Keratinocyte (primary cell): ENCODE measurements at regions not wholly inside any gene's neighbourhood (a gene's known extent, or its start where the extent isn't known, plus 50 kb on each side); places are given as distances from the start of the nearest gene placed in this dataset.

Experiments
- DNase-seq: peaks from one replicate; pipeline ENCODE4 v3.0.0-alpha.2; 2011; ENCODE audit warnings: low read depth, missing footprints, low spot score
- FAIRE-seq: peaks from 2 replicates; lab custom pipeline; 2011; peaks lifted over from hg19 to GRCh38; lab: Jason Lieb, UNC
- H2AFZ ChIP-seq: 2 replicates; pipeline ENCODE4 v1.6.0; 2012; ENCODE audit warnings: low read length, control low read depth, inconsistent platforms; ENCODE audit not compliant: control insufficient read depth
- H3K27ac ChIP-seq: 2 replicates; pipeline ENCODE4 v1.5.1; 2011; ENCODE audit warnings: low read length; ENCODE audit not compliant: control insufficient read depth, insufficient read depth
- H3K27me3 ChIP-seq: 3 replicates; pipeline ENCODE4 v1.6.0; 2011; ENCODE audit warnings: low read length; ENCODE audit not compliant: control insufficient read depth, insufficient read depth; ENCODE audit errors: extremely low read depth
- H3K36me3 ChIP-seq, 2 experiments: 2 replicates in 1 of 2; 3 replicates in 1 of 2; pipeline ENCODE4 v1.5.1; 2011; ENCODE audit warnings: low read length in 2 of 2, mild to moderate bottlenecking in 1 of 2; ENCODE audit not compliant: control insufficient read depth in 2 of 2, insufficient read depth in 2 of 2; ENCODE audit errors: extremely low read depth in 1 of 2
- H3K4me1 ChIP-seq: 3 replicates; pipeline ENCODE4 v1.5.1; 2011; ENCODE audit warnings: low read length; ENCODE audit not compliant: control insufficient read depth, insufficient read depth; ENCODE audit errors: extremely low read depth
- H3K4me2 ChIP-seq: 3 replicates; pipeline ENCODE4 v1.6.0; 2011; ENCODE audit warnings: low read depth, low read length; ENCODE audit not compliant: control insufficient read depth, insufficient read depth; ENCODE audit errors: extremely low read depth
- H3K4me3 ChIP-seq, 3 experiments: fragments of 200-600 bp in 1 of 3; sonication (generic) in 1 of 3; 2 replicates in 2 of 3; 3 replicates in 1 of 3; pipeline ENCODE4 v1.5.1; 2011 to 2016; ENCODE audit warnings: low read length in 3 of 3, mild to moderate bottlenecking in 3 of 3, control low read depth in 2 of 3, inconsistent platforms in 1 of 3, low read depth in 1 of 3, mixed read lengths in 1 of 3, mixed run types in 1 of 3, moderate library complexity in 1 of 3; ENCODE audit not compliant: control insufficient read depth in 2 of 3, insufficient read depth in 2 of 3; ENCODE audit errors: extremely low read depth in 1 of 3
- H3K79me2 ChIP-seq: 2 replicates; pipeline ENCODE4 v1.6.0; 2012; ENCODE audit warnings: low read length; ENCODE audit not compliant: control insufficient read depth, insufficient read depth
- H3K9ac ChIP-seq: 3 replicates; pipeline ENCODE4 v1.6.0; 2011; ENCODE audit warnings: low read length; ENCODE audit not compliant: control insufficient read depth, insufficient read depth; ENCODE audit errors: extremely low read depth
- H3K9me1 ChIP-seq: 3 replicates; pipeline ENCODE4 v1.6.0; 2011; ENCODE audit warnings: low read length; ENCODE audit not compliant: control insufficient read depth, insufficient read depth; ENCODE audit errors: extremely low read depth
- H3K9me3 ChIP-seq: 2 replicates; pipeline ENCODE4 v1.5.1; 2012; ENCODE audit warnings: low read depth, low read length; ENCODE audit not compliant: control insufficient read depth
- H4K20me1 ChIP-seq: 3 replicates; pipeline ENCODE4 v1.6.0; 2011; ENCODE audit warnings: low read length; ENCODE audit not compliant: control insufficient read depth, insufficient read depth; ENCODE audit errors: extremely low read depth
- EZH2 ChIP-seq: IDR thresholded peaks from one replicate; pipeline ENCODE4 v1.6.1; 2012; ENCODE audit warnings: inconsistent platforms, mild to moderate bottlenecking, low read length, moderate library complexity
- dilution Hi-C: fragments of 300-500 bp; cut with MboI; formaldehyde crosslinking; loops from one replicate; pipeline ENCODE4 v1.7.0; 2020; ENCODE audit warnings: low sequenced_read_pairs; ENCODE audit not compliant: extremely low pct_ligation_motif_present
- TF ChIP-seq, protein P1 (sequence below), 3 experiments: IDR thresholded peaks in 1 of 3; conservative IDR thresholded peaks in 1 of 3; optimal IDR thresholded peaks in 1 of 3; 2 replicates in 2 of 3; 3 replicates in 1 of 3; pipeline versions ENCODE3 to v1.5.1; 2011; ENCODE audit warnings: low read length in 3 of 3, mild to moderate bottlenecking in 3 of 3, moderate library complexity in 2 of 3, control low read depth in 1 of 3, inconsistent platforms in 1 of 3; ENCODE audit not compliant: insufficient read depth in 2 of 3; ENCODE audit errors: extremely low read depth in 1 of 3

DNA sequence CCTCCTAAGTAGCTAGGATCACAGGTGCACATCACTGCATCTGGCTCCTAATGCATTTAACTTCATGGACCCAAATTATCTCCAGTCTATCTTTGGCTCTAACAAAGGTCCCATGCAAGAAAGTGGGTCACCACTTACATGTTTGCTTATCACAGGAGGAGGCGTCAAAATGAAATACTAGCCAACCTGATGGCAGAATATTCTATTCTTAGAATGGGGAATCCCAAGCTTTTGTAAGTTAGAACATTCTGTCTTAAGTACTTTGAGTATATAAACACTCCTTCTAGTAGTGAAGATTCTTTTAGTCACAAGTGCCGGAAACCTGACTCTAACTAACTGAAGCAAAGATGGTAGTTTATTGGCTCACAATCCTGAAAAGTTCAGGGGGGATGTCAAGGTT is 72.0 kb upstream of the ADAMTS9 start:
- Histone ChIP-seq H3K36me3 (no peaks in the 10 kb centered on the region), H3K27me3 (no peaks in the 10 kb centered on the region), H3K9me3 (no peaks in the 10 kb centered on the region), H3K9ac (no peak overlapping the region), H4K20me1 (no peaks in the 10 kb centered on the region), H3K4me1 (no peaks in the 10 kb centered on the region), H3K4me2 (no peak overlapping the region), H3K4me3 (no peak overlapping the region), H2AFZ (no peak overlapping the region), H3K9me1 (no peaks in the 10 kb centered on the region), H3K79me2 (no peaks in the 10 kb centered on the region), H3K27ac (no peak overlapping the region)
- FAIRE-seq (no peak), DNase-seq (no peak)
- TF ChIP-seq, protein P1, sequence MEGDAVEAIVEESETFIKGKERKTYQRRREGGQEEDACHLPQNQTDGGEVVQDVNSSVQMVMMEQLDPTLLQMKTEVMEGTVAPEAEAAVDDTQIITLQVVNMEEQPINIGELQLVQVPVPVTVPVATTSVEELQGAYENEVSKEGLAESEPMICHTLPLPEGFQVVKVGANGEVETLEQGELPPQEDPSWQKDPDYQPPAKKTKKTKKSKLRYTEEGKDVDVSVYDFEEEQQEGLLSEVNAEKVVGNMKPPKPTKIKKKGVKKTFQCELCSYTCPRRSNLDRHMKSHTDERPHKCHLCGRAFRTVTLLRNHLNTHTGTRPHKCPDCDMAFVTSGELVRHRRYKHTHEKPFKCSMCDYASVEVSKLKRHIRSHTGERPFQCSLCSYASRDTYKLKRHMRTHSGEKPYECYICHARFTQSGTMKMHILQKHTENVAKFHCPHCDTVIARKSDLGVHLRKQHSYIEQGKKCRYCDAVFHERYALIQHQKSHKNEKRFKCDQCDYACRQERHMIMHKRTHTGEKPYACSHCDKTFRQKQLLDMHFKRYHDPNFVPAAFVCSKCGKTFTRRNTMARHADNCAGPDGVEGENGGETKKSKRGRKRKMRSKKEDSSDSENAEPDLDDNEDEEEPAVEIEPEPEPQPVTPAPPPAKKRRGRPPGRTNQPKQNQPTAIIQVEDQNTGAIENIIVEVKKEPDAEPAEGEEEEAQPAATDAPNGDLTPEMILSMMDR (optimal IDR thresholded peaks at IDR 0.05 in 1 of 3, IDR thresholded peaks at IDR 0.05 in 1 of 3, conservative IDR thresholded peaks at IDR 0.05 in 1 of 3; ENCODE audit: extremely low read depth in 1 of 3, insufficient read depth in 2 of 3, low read length in 3 of 3), result no peak
- dilution Hi-C loops, result no loop called here

DNA sequence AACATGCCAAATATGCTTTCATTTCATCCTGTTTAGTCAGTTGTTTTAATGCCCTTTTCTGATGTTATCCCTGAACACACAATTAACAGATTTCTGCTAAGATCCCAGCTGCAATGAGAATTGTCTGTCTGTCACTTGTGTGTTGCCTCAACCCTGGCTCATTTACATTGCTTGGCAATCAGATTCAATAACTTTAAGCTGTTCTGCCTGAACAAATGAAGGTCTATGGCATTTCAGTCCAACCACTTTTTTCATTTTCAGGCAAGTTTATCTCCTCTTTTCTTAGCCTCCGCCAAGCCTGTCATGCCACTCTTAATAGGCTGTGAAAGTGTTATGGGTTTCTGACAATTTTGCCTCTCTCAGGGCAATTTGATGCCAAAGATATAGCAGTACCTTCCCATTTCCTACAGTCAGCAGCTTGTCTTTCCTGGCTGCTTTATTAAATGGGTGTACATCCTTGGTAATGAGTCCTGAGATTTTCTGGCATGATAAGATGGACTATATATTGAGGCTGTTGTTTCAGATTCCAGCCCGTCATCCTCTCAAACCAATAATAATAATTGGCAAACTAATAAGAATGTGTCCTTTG is 68.7 kb upstream of the ADAMTS9 start:
- Histone ChIP-seq H3K4me3 (no peak overlapping the region), H3K27me3 (no peaks in the 10 kb centered on the region), H3K4me1 (no peaks in the 10 kb centered on the region), H3K4me2 (no peak overlapping the region), H3K9me3 (no peaks in the 10 kb centered on the region), H3K9ac (no peak overlapping the region), H3K36me3 (no peaks in the 10 kb centered on the region), H3K79me2 (no peaks in the 10 kb centered on the region), H4K20me1 (no peaks in the 10 kb centered on the region), H3K9me1 (no peaks in the 10 kb centered on the region), H2AFZ (no peak overlapping the region), H3K27ac (no peak overlapping the region)
- DNase-seq (no peak), FAIRE-seq (no peak)
- dilution Hi-C loops, result no loop called here
- TF ChIP-seq, protein P1 (optimal IDR thresholded peaks at IDR 0.05 in 1 of 3, IDR thresholded peaks at IDR 0.05 in 1 of 3, conservative IDR thresholded peaks at IDR 0.05 in 1 of 3; ENCODE audit: extremely low read depth in 1 of 3, insufficient read depth in 2 of 3, low read length in 3 of 3), result no peak
- TF ChIP-seq EZH2, result no peak
